ENCODE measurements at regions not wholly inside any gene's neighbourhood (a gene's known extent, or its start where the extent isn't known, plus 50 kb on each side); places are given as distances from the start of the nearest gene placed in this dataset.
"Not testable (repeated sequence)": the region's sequence is repeated elsewhere in the genome, so short reads cannot be mapped to it uniquely, and the experiment has no call there.

- no peak for DNase-seq (ENCODE audit: low read depth in 4 of 4, low spot score in 2 of 4)
Observed at GRCh38 chr4:42205541-42205940, 53.1 kb upstream of the BEND4 start.

GRCh38 chr4:42216664-42217063 lies 64.2 kb upstream of the BEND4 start:
- no peak for DNase-seq (ENCODE audit: low read depth in 4 of 4, low spot score in 2 of 4)

- no peak for DNase-seq (ENCODE audit: low read depth in 4 of 4, low spot score in 2 of 4)
Observed at GRCh38 chr4:42225286-42225685, 72.8 kb upstream of the BEND4 start.

- DNase-seq (ENCODE audit: low read depth in 4 of 4, low spot score in 2 of 4) = no peak
Observed at GRCh38 chr4:42234817-42235216, 82.4 kb upstream of the BEND4 start.

- DNase-seq (ENCODE audit: low read depth in 4 of 4, low spot score in 2 of 4) = no peak
Observed at GRCh38 chr4:42235304-42236021, 83.0 kb upstream of the BEND4 start.

GRCh38 chr4:42237010-42237409 lies 84.6 kb upstream of the BEND4 start:
- no peak for DNase-seq (ENCODE audit: low read depth in 4 of 4, low spot score in 2 of 4)

- DNase-seq (ENCODE audit: low read depth in 4 of 4, low spot score in 2 of 4) = no peak
Observed at GRCh38 chr4:42237451-42237850, 85.0 kb upstream of the BEND4 start.

GRCh38 chr4:42248972-42249371 lies 96.5 kb upstream of the BEND4 start:
- no peak for DNase-seq (ENCODE audit: low read depth in 4 of 4, low spot score in 2 of 4)

- no peak for DNase-seq (ENCODE audit: low read depth in 4 of 4, low spot score in 2 of 4)
Observed at GRCh38 chr4:42252315-42252714, 99.9 kb upstream of the BEND4 start.

- DNase-seq (ENCODE audit: low read depth in 4 of 4, low spot score in 2 of 4) = not testable (repeated sequence)
Observed at GRCh38 chr4:42257645-42258044, 105.2 kb upstream of the BEND4 start.

GRCh38 chr4:42262701-42263490 lies 110.4 kb upstream of the BEND4 start:
- no peak for DNase-seq (ENCODE audit: low read depth in 4 of 4, low spot score in 2 of 4)

GRCh38 chr4:42265782-42266602 lies 113.5 kb upstream of the BEND4 start:
- DNase-seq (ENCODE audit: low read depth in 4 of 4, low spot score in 2 of 4) = no peak

- DNase-seq (ENCODE audit: low read depth in 4 of 4, low spot score in 2 of 4) = no peak
Observed at GRCh38 chr4:42267724-42268123, 115.3 kb upstream of the BEND4 start.

- DNase-seq (ENCODE audit: low read depth in 4 of 4, low spot score in 2 of 4) = no peak
Observed at GRCh38 chr4:42268824-42269223, 116.4 kb upstream of the BEND4 start.

- no peak for DNase-seq (ENCODE audit: low read depth in 4 of 4, low spot score in 2 of 4)
Observed at GRCh38 chr4:42271096-42271495, 118.6 kb upstream of the BEND4 start.

- no peak for DNase-seq (ENCODE audit: low read depth in 4 of 4, low spot score in 2 of 4)
Observed at GRCh38 chr4:42277291-42277690, 120.0 kb upstream of the SHISA3 start.

GRCh38 chr4:42278709-42279324 lies 118.5 kb upstream of the SHISA3 start:
- DNase-seq (ENCODE audit: low read depth in 4 of 4, low spot score in 2 of 4) = no peak

GRCh38 chr4:42280327-42281095 lies 116.8 kb upstream of the SHISA3 start:
- no peak for DNase-seq (ENCODE audit: low read depth in 4 of 4, low spot score in 2 of 4)

GRCh38 chr4:42281324-42282020 lies 115.8 kb upstream of the SHISA3 start:
- no peak for DNase-seq (ENCODE audit: low read depth in 4 of 4, low spot score in 2 of 4)
